H9 (cell line): ENCODE measurements at regions not wholly inside any gene's neighbourhood (a gene's known extent, or its start where the extent isn't known, plus 50 kb on each side); places are given as distances from the start of the nearest gene placed in this dataset.

Experiments
- DNase-seq: peaks from one replicate; pipeline ENCODE4 v3.0.0-alpha.2; 2017
- H2AFZ ChIP-seq: one replicate; pipeline ENCODE4 v1.6.1; 2013; ENCODE audit warnings: mild to moderate bottlenecking, low read length, control low read depth, moderate library complexity
- H2AK5ac ChIP-seq: 2 replicates; pipeline ENCODE4 v1.6.1; 2013; ENCODE audit warnings: low read length, control low read depth, mixed read lengths; ENCODE audit not compliant: insufficient read length
- H2BK120ac ChIP-seq: one replicate; pipeline ENCODE4 v1.6.1; 2013; ENCODE audit warnings: low read depth, mild to moderate bottlenecking, low read length, control low read depth, inconsistent platforms; ENCODE audit not compliant: poor library complexity, severe bottlenecking
- H2BK12ac ChIP-seq: 2 replicates; pipeline ENCODE4 v1.6.1; 2013; ENCODE audit warnings: low read length, control low read depth, mixed read lengths, low read depth; ENCODE audit not compliant: insufficient read length
- H2BK15ac ChIP-seq: 2 replicates; pipeline ENCODE4 v1.6.1; 2013; ENCODE audit warnings: low read depth, low read length, control low read depth
- H2BK20ac ChIP-seq: one replicate; pipeline ENCODE4 v1.6.1; 2013; ENCODE audit warnings: low read depth, mild to moderate bottlenecking, low read length, control low read depth, inconsistent platforms; ENCODE audit not compliant: poor library complexity, severe bottlenecking
- H2BK5ac ChIP-seq: 2 replicates; pipeline ENCODE4 v1.6.1; 2013; ENCODE audit warnings: low read length, control low read depth, mixed read lengths; ENCODE audit not compliant: insufficient read length
- H3K14ac ChIP-seq: 2 replicates; pipeline ENCODE4 v1.6.1; 2013; ENCODE audit warnings: low read length, control low read depth; ENCODE audit not compliant: insufficient read depth
- H3K18ac ChIP-seq: 2 replicates; pipeline ENCODE4 v1.6.1; 2013; ENCODE audit warnings: low read depth, mild to moderate bottlenecking, mixed read lengths, low read length, control low read depth; ENCODE audit not compliant: insufficient read length
- H3K23ac ChIP-seq: 2 replicates; pipeline ENCODE4 v1.6.1; 2013; ENCODE audit warnings: low read length, control low read depth, mixed read lengths, low read depth; ENCODE audit not compliant: insufficient read length
- H3K23me2 ChIP-seq: 2 replicates; pipeline ENCODE4 v1.6.1; 2013; ENCODE audit warnings: low read depth, mild to moderate bottlenecking, mixed read lengths, low read length, control low read depth; ENCODE audit not compliant: insufficient read length, poor library complexity, severe bottlenecking
- H3K27ac ChIP-seq: 2 replicates; pipeline ENCODE4 v1.5.1; 2013; ENCODE audit warnings: low read length, control low read depth, mixed read lengths, low read depth; ENCODE audit not compliant: insufficient read length
- H3K27me3 ChIP-seq: 2 replicates; pipeline ENCODE4 v1.6.1; 2013; ENCODE audit warnings: low read length, control low read depth, inconsistent platforms; ENCODE audit not compliant: insufficient read depth
- H3K4ac ChIP-seq: 2 replicates; pipeline ENCODE4 v1.6.1; 2013; ENCODE audit warnings: low read depth, mild to moderate bottlenecking, control low read depth, inconsistent platforms, low read length, moderate library complexity
- H3K4me1 ChIP-seq: 2 replicates; pipeline ENCODE4 v1.6.1; 2013; ENCODE audit warnings: low read length, control low read depth, inconsistent platforms; ENCODE audit not compliant: insufficient read depth
- H3K4me2 ChIP-seq: 2 replicates; pipeline ENCODE4 v1.6.1; 2013; ENCODE audit warnings: low read length, control low read depth, mixed read lengths; ENCODE audit not compliant: insufficient read length, insufficient read depth
- H3K56ac ChIP-seq: 2 replicates; pipeline ENCODE4 v1.6.1; 2013; ENCODE audit warnings: low read depth, mild to moderate bottlenecking, mixed read lengths, low read length, control low read depth; ENCODE audit not compliant: insufficient read length
- H3K79me1 ChIP-seq: 2 replicates; pipeline ENCODE4 v1.6.1; 2013; ENCODE audit warnings: low read depth, mild to moderate bottlenecking, moderate library complexity, low read length, control low read depth, inconsistent platforms; ENCODE audit not compliant: insufficient read depth, poor library complexity, severe bottlenecking
- H3K79me2 ChIP-seq: 2 replicates; pipeline ENCODE4 v1.6.1; 2013; ENCODE audit warnings: low read length, control low read depth, inconsistent platforms; ENCODE audit not compliant: insufficient read depth
- H3K9ac ChIP-seq: 2 replicates; pipeline ENCODE4 v1.6.1; 2013; ENCODE audit warnings: low read length, control low read depth, mixed read lengths; ENCODE audit not compliant: insufficient read length; ENCODE audit errors: extremely low read depth
- H3K9me3 ChIP-seq: one replicate; pipeline ENCODE4 v1.6.1; 2013; ENCODE audit warnings: low read depth, low read length, inconsistent platforms; ENCODE audit not compliant: control insufficient read depth
- H3T11ph ChIP-seq: one replicate; pipeline ENCODE4 v1.6.1; 2013; ENCODE audit warnings: mild to moderate bottlenecking, low read length, control low read depth, inconsistent platforms
- H4K20me1 ChIP-seq: one replicate; pipeline ENCODE4 v1.6.1; 2013; ENCODE audit not compliant: control insufficient read depth, insufficient read length, insufficient read depth
- H4K5ac ChIP-seq: 2 replicates; pipeline ENCODE4 v1.6.1; 2013; ENCODE audit warnings: low read depth, mild to moderate bottlenecking, mixed read lengths, low read length, control low read depth; ENCODE audit not compliant: insufficient read length
- H4K8ac ChIP-seq: replicated peaks from 2 replicates; pipeline ENCODE4 v1.6.1; 2013; ENCODE audit warnings: low read length, control low read depth, mixed read lengths, low read depth; ENCODE audit not compliant: insufficient read length
- H4K91ac ChIP-seq: 2 replicates; pipeline ENCODE4 v1.6.1; 2013; ENCODE audit warnings: low read depth, mild to moderate bottlenecking, moderate library complexity, mixed read lengths, low read length, control low read depth; ENCODE audit not compliant: insufficient read length
- H3K27ac Mint-ChIP-seq, 3 experiments: 2 replicates in 2 of 3; 3 replicates in 1 of 3; pipeline ENCODE4 v1.8.0; 2020 to 2021; ENCODE audit warnings: mixed read lengths in 3 of 3, mild to moderate bottlenecking in 1 of 3, moderate library complexity in 1 of 3
- H3K27me3 Mint-ChIP-seq: 2 replicates; pipeline ENCODE4 v1.8.0; 2021; ENCODE audit warnings: low read depth, mild to moderate bottlenecking, moderate library complexity, mixed read lengths
- H3K36me3 Mint-ChIP-seq, 3 experiments: 2 replicates in 2 of 3; 3 replicates in 1 of 3; pipeline ENCODE4 v1.8.0; 2020 to 2021; ENCODE audit warnings: low read depth in 3 of 3, mixed read lengths in 3 of 3; ENCODE audit not compliant: insufficient read depth in 1 of 3
- H3K4me1 Mint-ChIP-seq, 2 experiments: 2 replicates each; pipeline ENCODE4 v1.8.0; 2020; ENCODE audit warnings: mixed read lengths in 2 of 2
- H3K4me3 Mint-ChIP-seq, 2 experiments: 2 replicates in 1 of 2; 3 replicates in 1 of 2; pipeline ENCODE4 v1.8.0; 2020 to 2021; ENCODE audit warnings: mild to moderate bottlenecking in 2 of 2, mixed read lengths in 2 of 2, moderate library complexity in 1 of 2
- H3K9me3 Mint-ChIP-seq, 2 experiments: 2 replicates in 1 of 2; 3 replicates in 1 of 2; pipeline ENCODE4 v1.8.0; 2020; ENCODE audit warnings: mild to moderate bottlenecking in 2 of 2, mixed read lengths in 2 of 2, moderate library complexity in 1 of 2
- CTCF ChIP-seq: fragments of 200-600 bp; sonication (generic); conservative IDR thresholded peaks from 3 replicates; pipeline ENCODE4 v1.8.0; 2021; ENCODE audit warnings: antibody characterized with exemption, mild to moderate bottlenecking
- WGBS: extraction: QIAGEN DNeasy Blood & Tissue Kit; methylation state at CpG from one replicate; pipeline ENCODE4 v1.1.7; 2013; ENCODE audit warnings: missing lambda C conversion rate, low lambda C conversion rate, mixed read lengths; ENCODE audit not compliant: insufficient read length; ENCODE audit errors: extremely low coverage; 5-methylcytosine and 5-hydroxymethylcytosine counted together

GRCh38 chr6:149216459-149216858, 101.1 kb upstream of the TAB2 start:
- peaks cover 4% of the 10 kb centered on the region for H3K4me1 ChIP-seq
- H2BK15ac ChIP-seq: no peak overlapping the region
- H3K4me2 ChIP-seq: no peak overlapping the region
- no peak overlapping the region for H2BK5ac ChIP-seq
- no peak overlapping the region for H3T11ph ChIP-seq
- H4K8ac ChIP-seq: no peak overlapping the region
- DNase-seq: peak; percentile 43
- no peaks in the 10 kb centered on the region for H3K79me2 ChIP-seq
- H2BK12ac ChIP-seq: no peak overlapping the region
- H3K23me2 ChIP-seq: no peaks in the 10 kb centered on the region
- H3K4ac ChIP-seq: no peak overlapping the region
- H3K27me3 Mint-ChIP-seq: no peaks in the 10 kb centered on the region; the same call in 1 of the 2 replicates
- H4K5ac ChIP-seq: no peak overlapping the region
- H3K27ac Mint-ChIP-seq: peak overlapping the region; percentile 23 to 92 (median 75); a peak in 4 of 7 replicates
- H3K23ac ChIP-seq: no peak overlapping the region
- H2AFZ ChIP-seq: no peak overlapping the region
- TF ChIP-seq CTCF: no peak
- no peaks in the 10 kb centered on the region for H3K9me3 ChIP-seq
- no peaks in the 10 kb centered on the region for H4K20me1 ChIP-seq
- no peaks in the 10 kb centered on the region for H3K27me3 ChIP-seq
- H3K56ac ChIP-seq: no peak overlapping the region
- no peaks in the 10 kb centered on the region for H3K9me3 Mint-ChIP-seq
- H3K4me3 Mint-ChIP-seq: no peak overlapping the region
- no peaks in the 10 kb centered on the region; a peak in 1 of 7 replicates for H3K36me3 Mint-ChIP-seq
- H3K18ac ChIP-seq: no peak overlapping the region
- no peak overlapping the region for H2BK20ac ChIP-seq
- no peak overlapping the region for H2AK5ac ChIP-seq
- H4K91ac ChIP-seq: no peak overlapping the region
- no peak overlapping the region for H3K14ac ChIP-seq
- H2BK120ac ChIP-seq: no peak overlapping the region
- no peaks in the 10 kb centered on the region for H3K79me1 ChIP-seq
- no CpG with 5 or more reads among the region's 4 CpGs for WGBS
- no peak overlapping the region for H3K27ac ChIP-seq
- peaks cover 14 to 19% of the 10 kb centered on the region in 2 experiments for H3K4me1 Mint-ChIP-seq
- no peak overlapping the region for H3K9ac ChIP-seq
